Panc1 (cell line): ENCODE measurements at regions not wholly inside any gene's neighbourhood (a gene's known extent, or its start where the extent isn't known, plus 50 kb on each side); places are given as distances from the start of the nearest gene placed in this dataset.

Experiments
- ATAC-seq: fragments of 200-7000 bp; cut with Tn5 transposase; 2 replicates; pipeline ENCODE4 v1.9.1; 2020; ENCODE audit warnings: mild to moderate bottlenecking, moderate library complexity
- BruUV-seq: library from RNA; stranded (reverse); fragments of 400-500 nt; replicated peaks from 2 replicates; lab custom pipeline; 2021; lab: Mats Ljungman, UMichigan
- CTCF ChIA-PET: fragments of 300-600 bp; sonication (Branson Sonifier 250); formaldehyde crosslinking; loops from one replicate; lab custom pipeline; 2022; ENCODE audit warnings: antibody characterized with exemption; lab: Charles Lee
- POLR2A ChIA-PET: fragments of 300-600 bp; sonication (Branson Sonifier 250); formaldehyde crosslinking; loops from one replicate; lab custom pipeline; 2022; ENCODE audit warnings: antibody characterized with exemption; lab: Charles Lee
- DNase-seq: peaks from one replicate; pipeline ENCODE4 v3.0.0-alpha.2; 2010; ENCODE audit warnings: low read depth, low spot score
- H3K27ac ChIP-seq: 2 replicates; pipeline ENCODE4 v1.5.1; 2011; ENCODE audit warnings: mild to moderate bottlenecking, low read length, inconsistent platforms
- H3K27me3 ChIP-seq: fragments of 200-500 bp; sonication (Bioruptor generic); 2 replicates; pipeline ENCODE4 v1.6.0; 2014; ENCODE audit warnings: low read length, inconsistent platforms; ENCODE audit not compliant: control insufficient read depth, insufficient read depth
- H3K36me3 ChIP-seq: fragments of 200-500 bp; sonication (Bioruptor generic); 2 replicates; pipeline ENCODE4 v1.5.1; 2014; ENCODE audit warnings: inconsistent platforms, mild to moderate bottlenecking, low read length, moderate library complexity; ENCODE audit not compliant: control insufficient read depth, insufficient read depth
- H3K4me1 ChIP-seq: 2 replicates; pipeline ENCODE4 v1.5.1; 2011; ENCODE audit warnings: inconsistent platforms, mild to moderate bottlenecking, low read length, moderate library complexity; ENCODE audit not compliant: control insufficient read depth, insufficient read depth
- H3K4me3 ChIP-seq, 2 experiments: 2 replicates each; pipeline ENCODE4 v1.5.1; 2011 to 2012; ENCODE audit warnings: low read depth in 2 of 2, low read length in 2 of 2, mild to moderate bottlenecking in 2 of 2, inconsistent platforms in 1 of 2, moderate library complexity in 1 of 2
- H3K9me3 ChIP-seq: fragments of 200-500 bp; sonication (Bioruptor generic); 2 replicates; pipeline ENCODE4 v1.5.1; 2014; ENCODE audit warnings: low read depth, mild to moderate bottlenecking, inconsistent platforms, low read length, moderate library complexity; ENCODE audit not compliant: control insufficient read depth, insufficient read depth
- CTCF ChIP-seq: fragments of 450-650 bp; IDR thresholded peaks from 2 replicates; pipeline ENCODE4 v1.5.1; 2017; ENCODE audit warnings: mild to moderate bottlenecking
- POLR2AphosphoS5 ChIP-seq: IDR thresholded peaks from 2 replicates; pipeline ENCODE4 v1.6.1; 2012; ENCODE audit warnings: mild to moderate bottlenecking, low read depth, low read length, moderate library complexity
- SIN3A ChIP-seq: IDR thresholded peaks from 2 replicates; pipeline ENCODE4 v1.6.1; 2012; ENCODE audit warnings: low read depth, mild to moderate bottlenecking, low read length, moderate library complexity, borderline replicate concordance; ENCODE audit not compliant: insufficient read depth
- TCF7L2 ChIP-seq: IDR thresholded peaks from 2 replicates; pipeline ENCODE4 v1.6.1; 2011; ENCODE audit warnings: mild to moderate bottlenecking, low read depth, low read length, inconsistent platforms
- in situ Hi-C: cut with HindIII; loops from 2 replicates; pipeline ENCODE4 v1.10.0; 2016; ENCODE audit warnings: low sequenced_read_pairs, low pct_unique_long_range_greater_than_20kb
- intact Hi-C: fragments of 100-400 bp; cut with micrococcal nuclease; formaldehyde crosslinking; loops from one replicate; pipeline ENCODE4 v1.10.0; 2022; ENCODE audit not compliant: unreplicated experiment
- TF ChIP-seq, protein P1 (sequence below), 2 experiments: IDR thresholded peaks; 2 replicates each; pipeline ENCODE4 v1.6.1; 2011 to 2012; ENCODE audit warnings: low read depth in 2 of 2, control low read depth in 1 of 2, low read length in 1 of 2, mild to moderate bottlenecking in 1 of 2, moderate library complexity in 1 of 2; ENCODE audit not compliant: insufficient read depth in 1 of 2

GRCh38 chr1:194387531-194387930, 1201.1 kb upstream of the B3GALT2 start:
- no TSS peak for BruUV-seq
- no peaks in the 10 kb centered on the region for H3K9me3 ChIP-seq
- H3K4me3 ChIP-seq = no peak overlapping the region
- H3K4me1 ChIP-seq = no peaks in the 10 kb centered on the region
- H3K36me3 ChIP-seq = no peaks in the 10 kb centered on the region
- ChIA-PET POLR2A (no interaction called here), CTCF (no interaction called here)
- no peak overlapping the region for H3K27ac ChIP-seq
- intact Hi-C loops (no loop called here), in situ Hi-C loops (no loop called here)
- no peak for TF ChIP-seq TCF7L2
- no peak for TF ChIP-seq CTCF
- TF ChIP-seq POLR2AphosphoS5 = no peak
- TF ChIP-seq, protein P1, sequence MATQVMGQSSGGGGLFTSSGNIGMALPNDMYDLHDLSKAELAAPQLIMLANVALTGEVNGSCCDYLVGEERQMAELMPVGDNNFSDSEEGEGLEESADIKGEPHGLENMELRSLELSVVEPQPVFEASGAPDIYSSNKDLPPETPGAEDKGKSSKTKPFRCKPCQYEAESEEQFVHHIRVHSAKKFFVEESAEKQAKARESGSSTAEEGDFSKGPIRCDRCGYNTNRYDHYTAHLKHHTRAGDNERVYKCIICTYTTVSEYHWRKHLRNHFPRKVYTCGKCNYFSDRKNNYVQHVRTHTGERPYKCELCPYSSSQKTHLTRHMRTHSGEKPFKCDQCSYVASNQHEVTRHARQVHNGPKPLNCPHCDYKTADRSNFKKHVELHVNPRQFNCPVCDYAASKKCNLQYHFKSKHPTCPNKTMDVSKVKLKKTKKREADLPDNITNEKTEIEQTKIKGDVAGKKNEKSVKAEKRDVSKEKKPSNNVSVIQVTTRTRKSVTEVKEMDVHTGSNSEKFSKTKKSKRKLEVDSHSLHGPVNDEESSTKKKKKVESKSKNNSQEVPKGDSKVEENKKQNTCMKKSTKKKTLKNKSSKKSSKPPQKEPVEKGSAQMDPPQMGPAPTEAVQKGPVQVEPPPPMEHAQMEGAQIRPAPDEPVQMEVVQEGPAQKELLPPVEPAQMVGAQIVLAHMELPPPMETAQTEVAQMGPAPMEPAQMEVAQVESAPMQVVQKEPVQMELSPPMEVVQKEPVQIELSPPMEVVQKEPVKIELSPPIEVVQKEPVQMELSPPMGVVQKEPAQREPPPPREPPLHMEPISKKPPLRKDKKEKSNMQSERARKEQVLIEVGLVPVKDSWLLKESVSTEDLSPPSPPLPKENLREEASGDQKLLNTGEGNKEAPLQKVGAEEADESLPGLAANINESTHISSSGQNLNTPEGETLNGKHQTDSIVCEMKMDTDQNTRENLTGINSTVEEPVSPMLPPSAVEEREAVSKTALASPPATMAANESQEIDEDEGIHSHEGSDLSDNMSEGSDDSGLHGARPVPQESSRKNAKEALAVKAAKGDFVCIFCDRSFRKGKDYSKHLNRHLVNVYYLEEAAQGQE (IDR thresholded peaks at IDR 0.05; ENCODE audit: insufficient read depth in 1 of 2, low read depth in 2 of 2, low read length in 1 of 2) = no peak
- no peak for TF ChIP-seq SIN3A
- no peaks in the 10 kb centered on the region for H3K27me3 ChIP-seq
- ATAC-seq (no peak), DNase-seq (no peak)

DNA sequence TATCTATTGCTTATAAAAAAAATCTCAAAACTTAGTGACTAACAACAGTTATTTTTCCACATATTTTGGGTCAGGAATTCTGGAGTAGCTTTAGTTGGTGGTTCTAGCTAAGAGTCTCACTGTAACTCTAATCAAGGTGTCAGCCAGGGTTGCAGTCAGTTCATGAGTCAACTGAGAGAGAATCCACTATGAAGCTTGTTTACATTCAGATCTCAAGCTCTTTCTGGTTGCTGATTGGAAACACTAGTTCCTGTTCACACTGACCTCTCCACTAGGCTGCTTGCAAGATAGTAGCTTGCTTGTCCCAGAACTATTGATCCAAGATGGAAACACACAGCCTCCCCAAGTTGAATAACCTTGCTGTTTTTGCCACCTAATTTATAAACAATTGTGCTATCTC, 1192.1 kb upstream of the B3GALT2 start:
- POLR2A ChIA-PET = no interaction called here
- in situ Hi-C loops (no loop called here), intact Hi-C loops (no loop called here)
- Histone ChIP-seq H3K36me3 (no peaks in the 10 kb centered on the region), H3K4me3 (no peak overlapping the region), H3K9me3 (no peaks in the 10 kb centered on the region), H3K27ac (no peak overlapping the region), H3K27me3 (no peaks in the 10 kb centered on the region), H3K4me1 (no peaks in the 10 kb centered on the region)
- no TSS peak for BruUV-seq
- ATAC-seq = no peak
- TF ChIP-seq, protein P1 (IDR thresholded peaks at IDR 0.05; ENCODE audit: insufficient read depth in 1 of 2, low read depth in 2 of 2, low read length in 1 of 2) = no peak
- no peak for TF ChIP-seq CTCF
- DNase-seq = no peak
- CTCF ChIA-PET = no interaction called here
